ENCODE measurements at regions not wholly inside any gene's neighbourhood (a gene's known extent, or its start where the extent isn't known, plus 50 kb on each side); places are given as distances from the start of the nearest gene placed in this dataset.

GRCh38 chr14:30330033-30330432 is 228.9 kb upstream of the G2E3 start:
- no peaks in the 10 kb centered on the region for H3K27me3 Mint-ChIP-seq (ENCODE audit: insufficient read depth)
- H3K4me3 Mint-ChIP-seq, result no peak overlapping the region
- DNase-seq, result no peak
- H3K4me1 Mint-ChIP-seq (ENCODE audit: low read depth), result no peaks in the 10 kb centered on the region
- TF ChIP-seq CTCF (IDR thresholded peaks at IDR 0.05), result no peak
- no peaks in the 10 kb centered on the region for H3K9me3 Mint-ChIP-seq
- H3K27ac Mint-ChIP-seq, result no peak overlapping the region
- H3K36me3 Mint-ChIP-seq (ENCODE audit: low read depth), result no peaks in the 10 kb centered on the region

GRCh38 chr14:30330445-30330844 is 228.5 kb upstream of the G2E3 start:
- H3K36me3 Mint-ChIP-seq (ENCODE audit: low read depth), result no peaks in the 10 kb centered on the region
- no peak overlapping the region for H3K27ac Mint-ChIP-seq
- no peak overlapping the region for H3K4me3 Mint-ChIP-seq
- peak; percentile 81 for TF ChIP-seq CTCF (IDR thresholded peaks at IDR 0.05)
- H3K4me1 Mint-ChIP-seq (ENCODE audit: low read depth), result no peaks in the 10 kb centered on the region
- no peaks in the 10 kb centered on the region for H3K9me3 Mint-ChIP-seq
- H3K27me3 Mint-ChIP-seq (ENCODE audit: insufficient read depth), result no peaks in the 10 kb centered on the region
- DNase-seq, result no peak

- Mint-ChIP-seq H3K4me3 (no peak overlapping the region), H3K4me1 (ENCODE audit: low read depth) (no peaks in the 10 kb centered on the region), H3K27me3 (ENCODE audit: insufficient read depth) (no peaks in the 10 kb centered on the region), H3K9me3 (no peaks in the 10 kb centered on the region), H3K36me3 (ENCODE audit: low read depth) (no peaks in the 10 kb centered on the region), H3K27ac (no peak overlapping the region)
- TF ChIP-seq CTCF (IDR thresholded peaks at IDR 0.05), result no peak
- no peak for DNase-seq
Measured at GRCh38 chr14:30331030-30331429, 227.9 kb upstream of the G2E3 start.

- no peaks in the 10 kb centered on the region for H3K4me1 Mint-ChIP-seq (ENCODE audit: low read depth)
- H3K27me3 Mint-ChIP-seq (ENCODE audit: insufficient read depth), result no peaks in the 10 kb centered on the region
- H3K36me3 Mint-ChIP-seq (ENCODE audit: low read depth), result no peaks in the 10 kb centered on the region
- no peak overlapping the region for H3K27ac Mint-ChIP-seq
- DNase-seq, result no peak
- H3K4me3 Mint-ChIP-seq, result no peak overlapping the region
- no peak for TF ChIP-seq CTCF (IDR thresholded peaks at IDR 0.05)
- H3K9me3 Mint-ChIP-seq, result no peaks in the 10 kb centered on the region
Measured at GRCh38 chr14:30332374-30332773, 226.6 kb upstream of the G2E3 start.

- DNase-seq, result no peak
- TF ChIP-seq CTCF (IDR thresholded peaks at IDR 0.05), result no peak
- no peak overlapping the region for H3K27ac Mint-ChIP-seq
- no peaks in the 10 kb centered on the region for H3K9me3 Mint-ChIP-seq
- H3K4me3 Mint-ChIP-seq, result no peak overlapping the region
- no peaks in the 10 kb centered on the region for H3K4me1 Mint-ChIP-seq (ENCODE audit: low read depth)
- no peaks in the 10 kb centered on the region for H3K27me3 Mint-ChIP-seq (ENCODE audit: insufficient read depth)
- no peaks in the 10 kb centered on the region for H3K36me3 Mint-ChIP-seq (ENCODE audit: low read depth)
Measured at GRCh38 chr14:30333934-30334333, 225.0 kb upstream of the G2E3 start.

- no peak overlapping the region for H3K27ac Mint-ChIP-seq
Measured at GRCh38 chr14:30337456-30337855, 221.5 kb upstream of the G2E3 start.

More at GRCh38 chr14:30337456-30337855, 221.5 kb upstream of the G2E3 start:
- no peak for DNase-seq
- H3K27me3 Mint-ChIP-seq (ENCODE audit: insufficient read depth), result peaks cover under 1% of the 10 kb centered on the region; the same call in 1 of the 2 replicates
- no peaks in the 10 kb centered on the region for H3K4me1 Mint-ChIP-seq (ENCODE audit: low read depth)
- H3K9me3 Mint-ChIP-seq, result no peaks in the 10 kb centered on the region
- H3K36me3 Mint-ChIP-seq (ENCODE audit: low read depth), result no peaks in the 10 kb centered on the region
- H3K4me3 Mint-ChIP-seq, result no peak overlapping the region
- no peak for TF ChIP-seq CTCF (IDR thresholded peaks at IDR 0.05)

All from HFFc6 (cell line).